GM19438 (cell line): ENCODE measurements at regions not wholly inside any gene's neighbourhood (a gene's known extent, or its start where the extent isn't known, plus 50 kb on each side); places are given as distances from the start of the nearest gene placed in this dataset.
"Not testable (repeated sequence)": the region's sequence is repeated elsewhere in the genome, so short reads cannot be mapped to it uniquely, and the experiment has no call there.

Experiments used
- ATAC-seq: cut with Tn5 transposase; IDR thresholded peaks from one replicate; pipeline ENCODE4 v1.9.1; 2021; ENCODE audit warnings: low read depth; ENCODE audit not compliant: unreplicated experiment

DNA sequence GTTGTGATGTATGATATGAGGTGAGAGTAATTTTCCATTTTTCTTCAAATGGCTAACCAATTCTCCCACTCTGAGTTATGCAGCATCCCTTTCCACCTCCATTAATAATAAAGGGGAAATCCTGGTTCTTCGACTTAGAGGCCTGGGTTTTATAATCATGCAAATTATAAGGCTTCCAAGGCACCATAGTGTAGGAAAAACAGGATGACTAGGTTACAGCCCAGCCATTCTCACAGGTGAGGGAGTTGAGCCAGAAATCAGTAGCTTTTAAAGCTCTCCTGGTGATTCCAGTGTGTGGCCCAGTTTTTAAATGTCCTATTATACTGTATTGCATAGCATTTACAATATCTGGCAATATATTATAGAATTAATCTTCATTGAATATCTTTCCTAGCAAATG is 203.1 kb downstream of the ARHGEF9 start:
- ATAC-seq = no peak

DNA sequence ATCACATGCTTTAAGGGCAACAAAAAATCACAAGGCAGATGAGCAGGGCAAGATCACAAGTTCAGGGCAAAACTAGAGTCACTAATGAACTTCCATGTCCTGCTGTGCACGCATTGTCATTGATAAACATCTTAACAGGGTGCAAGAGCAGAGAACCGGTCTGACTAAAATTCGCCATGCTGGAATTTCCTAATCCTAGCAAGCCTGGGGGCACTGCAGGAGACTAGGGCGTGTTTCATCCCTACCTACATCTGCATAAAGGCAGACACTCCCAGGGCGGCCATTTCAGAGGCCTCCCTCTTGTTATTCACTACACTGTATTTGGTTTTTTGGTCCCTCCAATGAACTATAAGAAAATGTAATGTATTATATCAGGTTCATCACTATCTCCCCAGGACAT is 203.6 kb downstream of the ARHGEF9 start:
- ATAC-seq = no peak

DNA sequence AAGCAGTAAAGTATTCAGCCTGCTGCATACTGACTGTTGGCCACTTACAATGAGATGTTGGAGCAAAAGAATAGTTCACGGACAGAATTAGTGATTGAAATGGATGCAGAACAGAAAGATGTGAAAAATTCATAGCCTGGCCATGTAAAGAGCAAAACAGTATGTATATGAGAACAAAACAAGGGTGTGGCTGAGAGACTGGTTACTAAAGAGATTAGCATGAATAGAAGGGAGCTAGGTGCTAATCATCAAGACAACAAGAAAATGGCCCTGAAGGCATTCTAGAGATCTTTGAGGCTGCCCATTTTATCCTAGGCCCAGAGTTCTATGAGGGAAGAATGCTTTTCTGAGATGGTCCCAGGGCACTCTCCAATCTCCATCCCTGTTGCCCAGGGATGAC is 208.5 kb downstream of the ARHGEF9 start:
- ATAC-seq = no peak

DNA sequence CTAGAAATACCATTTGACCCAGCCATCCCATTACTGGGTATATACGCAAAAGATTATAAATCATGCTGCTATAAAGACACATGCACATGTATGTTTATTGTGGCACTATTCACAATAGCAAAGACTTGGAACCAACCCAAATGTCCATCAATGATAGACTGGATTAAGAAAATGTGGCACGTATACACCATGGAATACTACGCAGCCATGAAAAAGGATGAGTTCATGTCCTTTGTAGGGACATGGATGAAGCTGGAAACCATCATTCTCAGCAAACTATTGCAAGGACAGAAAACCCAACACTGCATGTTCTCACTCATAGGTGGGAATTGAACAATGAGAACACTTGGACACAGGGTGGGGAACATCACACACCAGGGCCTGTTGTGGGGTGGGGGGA is 209.3 kb downstream of the ARHGEF9 start:
- ATAC-seq = not testable (repeated sequence)

DNA sequence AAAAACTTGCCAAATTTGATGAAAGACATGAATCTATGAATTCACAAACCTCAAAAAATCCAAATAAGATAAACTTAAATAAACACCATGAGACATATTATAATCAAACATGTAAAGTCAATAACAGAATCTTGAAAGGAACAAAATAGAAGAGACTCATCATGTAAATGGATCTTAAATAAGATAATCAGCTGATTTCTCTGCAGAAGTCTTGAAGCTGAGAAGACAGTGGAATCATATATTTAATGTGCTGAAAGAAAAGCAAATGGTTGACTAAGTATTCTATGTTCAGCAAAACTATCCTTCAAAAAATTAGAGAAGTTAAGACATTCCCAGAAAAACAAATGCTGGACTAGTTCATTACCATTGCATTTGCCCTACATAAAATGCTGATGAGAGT is 215.7 kb upstream of the SPIN4 start:
- no peak for ATAC-seq

DNA sequence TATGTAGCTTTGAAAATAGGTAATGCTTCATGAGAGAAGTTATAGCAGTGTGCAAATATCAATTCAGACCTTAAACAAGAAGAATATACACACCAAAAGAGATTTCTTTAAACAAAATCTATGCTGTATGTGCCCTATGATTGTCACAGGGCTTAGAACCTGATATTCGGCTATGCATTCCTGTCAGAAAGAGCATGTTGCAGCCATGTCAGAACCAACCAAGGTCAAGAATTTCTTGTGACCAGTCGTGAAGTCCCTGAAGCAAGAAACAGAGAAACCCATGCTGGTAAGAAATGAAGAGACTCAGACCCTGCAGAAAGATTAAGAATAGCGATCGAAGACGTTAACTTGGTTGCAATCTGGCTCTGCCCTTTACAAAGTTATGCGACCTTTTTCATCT is 210.3 kb upstream of the SPIN4 start:
- ATAC-seq = no peak

DNA sequence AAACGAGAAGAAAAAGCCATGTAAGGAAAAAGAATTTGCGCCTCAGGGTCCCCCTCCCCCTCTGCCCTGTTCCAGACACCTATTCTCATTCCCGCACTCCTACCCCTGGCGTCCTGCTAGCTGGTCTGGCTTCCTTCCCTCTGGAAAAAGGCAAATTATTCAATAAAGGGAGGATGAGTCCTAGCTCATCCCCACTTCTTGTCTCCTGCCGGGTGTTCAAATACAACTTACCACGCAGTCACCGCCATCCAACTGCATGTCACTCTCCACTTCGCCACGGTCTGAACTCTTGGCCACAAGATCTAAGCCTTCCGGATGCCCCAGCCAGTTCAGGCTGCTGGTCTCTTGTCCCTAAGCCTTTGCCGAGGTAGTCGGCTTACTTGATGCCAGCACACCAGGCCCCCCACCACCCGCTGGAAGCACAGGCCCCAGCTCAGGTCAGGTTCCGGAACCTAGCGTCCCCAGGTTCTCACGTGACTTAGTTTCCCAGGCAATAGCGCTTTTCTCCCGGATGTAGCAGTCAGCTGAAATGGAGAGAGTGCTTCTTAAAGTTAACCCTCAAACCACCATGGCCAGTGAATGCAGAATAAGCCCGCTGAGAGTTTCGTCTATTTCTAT is 209.6 kb upstream of the SPIN4 start:
- peak; percentile 96 for ATAC-seq

DNA sequence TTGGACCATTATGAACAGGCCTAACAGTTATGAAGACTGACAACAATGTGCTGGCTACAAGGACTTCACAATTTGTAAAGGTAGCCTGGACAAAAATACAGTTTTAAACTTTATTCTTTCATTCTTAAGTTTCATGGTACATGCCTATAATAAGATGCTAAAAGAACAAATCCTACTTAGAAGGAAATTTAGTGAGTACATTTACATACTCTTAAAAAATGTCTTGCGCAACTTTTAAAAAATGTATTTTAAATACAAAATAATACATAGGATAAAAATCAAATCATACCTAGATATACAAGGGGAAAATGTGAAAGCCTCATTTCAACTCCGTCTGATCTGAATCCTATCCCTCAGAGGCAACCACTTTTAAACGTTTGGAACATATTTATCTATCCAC is 200.7 kb upstream of the SPIN4 start:
- ATAC-seq = no peak

DNA sequence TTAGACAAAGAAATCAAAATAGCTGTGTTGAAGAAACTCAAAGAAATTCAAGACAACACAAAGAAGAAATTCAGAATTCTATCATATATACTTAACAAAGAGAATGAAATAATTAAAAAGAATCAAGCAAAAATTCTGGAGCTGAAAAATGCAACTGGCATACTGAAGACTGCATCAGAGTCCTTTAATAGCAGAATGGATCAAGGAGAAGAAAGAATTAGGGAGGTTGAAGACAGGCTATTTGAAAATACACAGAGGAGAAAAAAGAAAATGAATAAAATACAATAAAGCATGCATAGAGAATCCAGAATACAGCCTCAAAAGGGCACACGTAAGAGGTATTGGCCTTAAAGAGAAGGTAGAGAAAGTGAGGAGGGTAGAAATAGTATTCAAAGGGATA is 179.5 kb upstream of the SPIN4 start:
- no peak for ATAC-seq

DNA sequence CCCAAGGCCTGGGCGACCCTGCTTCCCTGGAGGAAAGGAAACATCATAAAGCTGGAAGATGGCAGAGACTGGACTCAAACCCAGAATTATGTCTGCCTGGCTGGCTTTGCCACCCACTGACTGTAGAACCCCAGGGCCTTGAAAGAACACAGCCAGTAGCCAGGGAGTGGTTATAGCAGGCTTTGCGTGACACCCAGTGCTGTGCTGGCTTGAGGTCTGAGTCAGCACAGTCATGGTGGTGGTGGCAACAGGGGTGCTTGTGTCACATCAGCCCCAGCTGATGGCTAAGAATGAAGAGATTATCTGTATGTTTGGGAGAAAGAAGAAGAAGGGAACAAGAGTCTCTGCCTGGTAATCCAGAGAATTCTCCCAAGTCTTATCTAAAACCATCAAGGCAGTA is 178.8 kb upstream of the SPIN4 start:
- no peak for ATAC-seq

DNA sequence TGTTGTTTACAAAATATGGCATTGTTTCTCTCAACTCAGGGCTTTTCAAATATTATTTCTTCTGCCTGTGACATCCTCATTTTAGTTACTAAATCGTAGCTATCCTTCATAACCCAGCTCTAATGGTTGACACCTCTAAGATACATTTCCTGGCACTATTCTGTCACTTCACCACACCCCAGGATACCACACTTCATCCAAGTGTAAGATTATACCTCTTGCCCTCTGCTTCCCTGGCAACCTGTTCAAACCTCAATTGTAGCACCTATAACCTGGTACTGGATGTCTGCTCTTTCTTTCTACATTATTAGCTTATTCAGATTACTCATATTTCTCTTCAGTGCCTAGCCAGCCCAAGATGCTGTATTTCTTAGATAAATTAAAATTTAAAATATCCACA is 175.7 kb upstream of the SPIN4 start:
- ATAC-seq = no peak

DNA sequence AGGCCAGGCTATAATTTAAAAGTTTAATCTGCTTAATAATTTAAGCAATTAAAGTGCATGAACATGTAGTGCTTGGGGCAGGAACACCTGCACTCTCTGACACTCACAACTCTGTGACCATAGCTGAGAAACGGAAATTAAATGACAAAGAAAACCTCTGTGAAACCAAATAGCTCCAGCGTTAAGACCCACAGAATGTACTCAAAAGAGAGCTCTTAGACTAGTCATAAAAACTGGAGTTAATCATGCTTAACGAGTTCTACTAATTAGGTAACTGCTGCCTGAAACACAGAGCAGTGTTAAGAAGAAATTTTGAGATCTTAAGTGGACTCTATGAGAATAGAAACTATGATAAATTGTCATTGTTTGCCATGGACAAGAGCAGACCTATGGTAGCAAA is 174.4 kb upstream of the SPIN4 start:
- peak; percentile 70 for ATAC-seq

DNA sequence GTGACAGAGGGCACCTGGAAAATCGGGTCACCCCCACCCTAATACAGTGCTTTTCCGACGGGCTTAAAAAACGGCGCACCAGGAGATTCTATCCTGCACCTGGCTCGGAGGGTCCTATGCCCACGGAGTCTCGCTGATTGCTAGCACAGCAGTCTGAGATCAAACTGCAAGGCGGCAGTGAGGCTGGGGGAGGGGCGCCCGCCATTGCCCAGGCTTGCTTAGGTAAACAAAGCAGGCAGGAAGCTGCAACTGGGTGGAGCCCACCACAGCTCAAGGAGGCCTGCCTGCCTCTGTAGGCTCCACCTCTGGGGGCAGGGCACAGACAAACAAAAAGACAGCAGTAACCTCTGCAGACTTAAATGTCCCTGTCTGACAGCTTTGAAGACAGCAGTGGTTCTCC is 168.2 kb upstream of the SPIN4 start:
- ATAC-seq = not testable (repeated sequence)

DNA sequence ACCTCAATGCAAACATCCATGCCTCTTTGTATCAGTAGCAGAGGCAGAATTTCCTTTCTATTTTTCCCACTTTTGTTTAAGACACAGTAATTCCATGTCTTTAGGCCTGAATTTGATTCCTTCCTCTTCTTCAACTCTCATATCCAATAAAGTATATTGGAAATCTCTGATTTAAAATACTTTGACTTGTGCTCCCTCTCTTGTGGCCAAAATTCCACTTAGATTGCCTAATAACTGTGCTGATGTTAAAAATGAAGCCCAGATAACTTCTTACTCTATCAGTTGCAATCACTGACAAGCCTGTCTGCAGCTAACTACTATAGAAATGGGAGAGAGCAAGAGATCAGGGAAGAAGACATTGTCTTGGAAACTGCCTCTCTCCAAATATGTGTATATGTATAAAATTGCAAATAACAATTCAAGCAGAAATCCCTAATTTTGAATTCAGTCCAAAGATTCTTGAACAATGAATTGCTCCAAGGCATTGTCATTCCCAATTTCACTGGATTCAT is 163.5 kb upstream of the SPIN4 start:
- ATAC-seq = no peak

DNA sequence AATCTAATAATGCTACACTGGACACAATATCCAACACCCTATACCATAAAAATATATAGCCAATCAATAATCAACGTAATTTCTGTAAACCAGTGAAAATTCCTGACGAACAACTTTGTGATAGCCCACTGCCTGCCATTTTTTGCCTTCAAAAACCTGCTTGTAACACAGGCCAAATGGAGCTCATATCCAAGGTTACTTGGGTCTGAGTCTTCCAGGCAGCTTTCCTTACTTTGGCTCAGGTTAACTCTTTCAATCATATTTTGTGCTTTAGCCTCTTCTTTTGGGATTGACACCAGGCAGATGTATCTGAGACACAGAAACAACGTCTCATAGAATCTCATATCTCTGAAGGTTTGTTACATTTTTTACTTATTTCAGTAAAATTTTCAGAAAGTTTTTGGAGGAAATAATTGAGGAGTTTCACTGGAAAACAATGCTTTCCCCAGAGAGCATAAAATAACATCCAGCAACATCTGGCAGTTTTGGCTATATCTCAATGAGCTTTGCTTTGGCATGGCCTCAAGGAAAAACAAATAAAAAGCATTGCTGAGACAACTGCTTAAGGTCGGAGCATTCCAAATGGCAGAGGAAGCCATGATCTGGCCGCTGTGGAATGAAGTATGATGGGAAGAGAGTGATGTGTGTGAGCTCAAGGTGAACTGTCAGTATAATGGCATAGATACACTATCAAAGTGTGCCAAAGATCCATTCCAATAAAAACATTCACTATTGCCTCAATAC is 162.9 kb upstream of the SPIN4 start:
- no peak for ATAC-seq

DNA sequence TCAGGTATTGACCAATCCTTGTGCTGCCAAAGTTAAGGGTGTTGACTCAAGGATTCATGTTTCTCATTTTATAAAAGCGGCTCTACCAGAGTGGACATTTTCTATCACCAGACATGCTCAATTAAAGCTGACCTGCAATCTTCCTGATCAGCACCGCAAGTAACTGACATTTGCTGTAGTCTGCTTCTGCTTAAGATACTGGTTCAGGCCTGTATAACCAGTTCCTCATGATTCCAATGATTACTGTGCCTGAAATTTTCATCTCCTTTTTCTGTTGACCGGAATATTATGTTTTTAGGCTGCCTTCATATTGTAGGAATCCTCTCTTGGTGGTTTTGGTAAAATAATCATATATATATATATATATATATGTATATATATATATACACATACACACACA is 160.2 kb upstream of the SPIN4 start:
- no peak for ATAC-seq

DNA sequence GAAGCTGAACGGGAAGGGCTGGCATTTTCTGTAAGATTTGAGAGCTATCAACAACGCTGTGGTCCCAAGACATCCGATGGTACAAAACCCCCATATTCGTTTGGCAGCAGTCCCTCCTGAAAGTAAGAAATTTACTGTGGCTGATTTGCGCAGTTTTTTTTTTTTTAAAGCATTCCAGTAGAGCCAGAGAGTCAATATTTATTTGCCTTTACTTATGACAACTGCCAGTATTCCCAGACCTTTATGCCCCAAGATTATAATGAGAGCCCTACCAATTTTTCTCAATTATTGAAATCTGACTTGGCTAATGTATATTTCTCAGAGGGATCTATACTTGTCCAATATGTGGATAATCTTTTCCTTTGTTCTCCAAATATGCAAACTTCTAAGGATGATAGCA is 157.5 kb upstream of the SPIN4 start:
- no peak for ATAC-seq

DNA sequence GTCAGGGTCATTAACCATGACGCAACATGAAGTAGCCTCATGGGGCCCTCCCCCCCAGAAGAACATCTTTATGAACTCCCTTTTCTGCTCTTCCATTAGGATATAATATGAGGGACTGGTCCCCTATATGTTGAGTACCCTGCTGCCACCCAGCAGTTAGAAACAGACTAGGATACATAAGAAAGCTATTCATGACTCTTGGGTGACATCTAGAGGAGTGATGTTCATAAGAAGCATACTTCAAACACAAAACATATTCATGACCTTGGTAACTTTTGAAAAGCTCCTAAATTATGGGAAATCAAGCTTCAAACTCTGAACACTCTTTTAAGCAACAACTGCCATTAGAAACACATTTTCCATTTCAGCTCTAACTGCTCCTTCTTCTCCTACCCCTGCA is 155.2 kb upstream of the SPIN4 start:
- ATAC-seq = no peak

DNA sequence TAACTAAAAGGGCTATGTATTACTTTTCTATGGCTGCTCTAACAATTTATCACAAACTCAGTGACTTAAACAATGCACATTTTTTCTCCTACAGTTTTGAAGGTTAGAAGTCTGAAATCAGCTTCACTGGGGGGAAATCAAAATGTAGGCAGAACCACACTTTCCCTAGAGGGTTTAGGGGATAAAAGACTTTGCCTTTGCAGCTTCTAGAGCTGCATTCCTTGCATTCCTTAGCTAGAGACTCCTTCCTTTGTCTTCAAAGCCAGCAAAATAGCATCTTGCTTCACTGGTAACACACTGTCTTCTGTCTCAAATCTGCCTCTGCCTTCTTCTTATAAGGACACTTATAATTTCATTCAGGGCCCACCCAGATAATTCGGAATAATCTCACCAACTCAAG is 152.4 kb upstream of the SPIN4 start:
- no peak for ATAC-seq

DNA sequence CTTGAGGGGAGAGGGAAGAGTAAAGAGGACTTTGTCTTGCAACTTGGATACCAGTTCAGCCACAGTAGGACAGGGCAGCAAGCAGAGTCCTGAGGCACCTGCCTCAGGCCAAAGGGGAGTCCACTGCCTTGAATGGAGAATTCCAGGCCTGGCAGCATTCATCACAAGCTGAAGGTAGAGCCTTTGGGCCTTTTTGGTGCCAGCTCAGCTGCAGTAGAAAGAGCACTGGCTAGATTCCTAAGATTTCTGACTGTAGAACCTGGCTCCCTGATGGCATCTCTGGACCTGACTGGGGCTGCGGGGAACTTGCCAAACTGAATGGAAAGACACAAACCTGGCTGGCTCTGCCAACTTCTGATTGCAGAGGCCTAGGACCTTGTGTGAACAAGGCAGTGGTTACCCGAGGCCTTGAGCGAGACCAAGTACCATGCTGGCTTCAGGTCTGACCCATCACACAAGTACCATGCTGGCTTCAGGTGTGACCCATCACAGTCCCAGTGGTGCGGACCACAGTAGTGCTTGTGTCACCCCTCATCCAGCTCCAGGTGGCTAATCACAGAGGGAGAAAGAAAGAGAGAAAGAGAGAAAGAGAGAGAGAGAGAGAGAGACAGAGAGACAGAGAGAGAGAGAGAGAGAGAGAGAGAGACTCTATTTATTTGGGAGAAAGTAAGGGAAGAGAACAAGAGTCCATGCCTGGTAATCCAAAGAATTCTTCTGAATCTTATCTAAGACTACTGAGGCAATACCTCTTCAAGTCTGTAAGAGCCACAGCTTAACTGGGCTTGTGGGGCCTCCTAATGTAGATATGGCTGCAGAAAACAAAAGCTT is 137.6 kb upstream of the SPIN4 start:
- ATAC-seq = no peak

DNA sequence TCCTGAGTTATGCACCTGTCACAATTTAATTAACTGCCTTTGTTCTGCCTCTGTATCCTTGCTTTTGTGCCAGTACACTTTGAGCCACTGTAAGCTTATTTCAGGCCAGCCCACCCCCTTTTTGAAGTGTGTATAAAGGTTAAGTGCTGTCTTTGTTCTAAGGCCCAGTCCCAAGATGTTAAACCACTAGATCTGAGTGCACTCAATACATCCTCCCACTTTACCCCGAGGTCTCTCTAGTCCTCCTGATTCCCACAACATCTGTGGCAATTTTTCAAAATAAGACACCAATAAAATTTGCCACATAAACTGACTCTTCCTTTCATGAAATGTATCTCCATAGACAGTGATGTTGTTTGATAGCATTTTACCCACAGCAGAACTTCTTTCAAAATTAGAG is 124.1 kb upstream of the SPIN4 start:
- no peak for ATAC-seq

DNA sequence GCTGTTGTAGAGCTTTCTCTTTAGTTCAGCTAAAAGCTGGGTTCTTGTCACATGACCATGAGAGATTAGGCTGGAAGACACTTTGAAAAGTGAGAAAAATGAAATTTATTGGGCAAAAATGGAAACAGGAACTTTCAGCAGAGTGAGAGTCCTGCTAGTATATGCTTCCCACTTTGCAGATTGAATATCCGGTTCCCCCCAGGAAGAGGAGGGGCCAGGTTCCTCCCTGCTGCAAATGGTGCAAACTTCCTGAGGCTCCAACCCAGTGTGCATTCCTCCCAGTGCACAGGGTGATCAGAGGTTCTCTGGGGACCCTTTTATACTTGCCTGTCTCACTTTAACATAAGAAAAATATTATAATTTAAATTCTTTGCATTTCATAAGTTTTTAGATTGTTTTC is 119.9 kb upstream of the SPIN4 start:
- no peak for ATAC-seq
